Suprapubic skin (tissue), 4 donors: ENCODE measurements at regions not wholly inside any gene's neighbourhood (a gene's known extent, or its start where the extent isn't known, plus 50 kb on each side); places are given as distances from the start of the nearest gene placed in this dataset.

Source experiments
- CTCF ChIP-seq, 2 donors: fragments of 200-600 bp in 1 of 2; fragments of 450-650 bp in 1 of 2; sonication (generic) in 1 of 2; IDR thresholded peaks; one replicate each; pipeline ENCODE4 v1.5.1; 2016 to 2019; ENCODE audit warnings: antibody characterized with exemption in 2 of 2, mild to moderate bottlenecking in 1 of 2, moderate library complexity in 1 of 2
- POLR2A ChIP-seq, 2 donors: fragments of 450-650 bp; IDR thresholded peaks; one replicate each; pipeline ENCODE4 v1.6.1; 2017; ENCODE audit warnings: antibody characterized with exemption in 2 of 2, mild to moderate bottlenecking in 2 of 2, moderate library complexity in 2 of 2
- POLR2AphosphoS5 ChIP-seq, 3 donors: sonication (generic); formaldehyde crosslinking; IDR thresholded peaks; one replicate each; pipeline ENCODE4 v1.6.1; 2017; ENCODE audit warnings: antibody characterized with exemption in 3 of 3

- no peak for TF ChIP-seq POLR2AphosphoS5 (IDR thresholded peaks at IDR 0.05)
- TF ChIP-seq POLR2A (IDR thresholded peaks at IDR 0.05) = no peak
- no peak for TF ChIP-seq CTCF (IDR thresholded peaks at IDR 0.05)
Observed at GRCh38 chr20:61052776-61053442, 199.2 kb upstream of the CDH4 start.
